Trophoblast cell (in vitro differentiated cells and primary cell): ENCODE measurements at regions not wholly inside any gene's neighbourhood (a gene's known extent, or its start where the extent isn't known, plus 50 kb on each side); places are given as distances from the start of the nearest gene placed in this dataset.
A peak's percentile ranks its signal among the peaks of the same experiment; 100 is the strongest.

Experiments used
- DNase-seq, 2 donors: peaks; one replicate each; pipeline ENCODE4 v3.0.0-alpha.2; 2016
- H2AFZ ChIP-seq: 2 replicates; pipeline ENCODE4 v1.6.1; 2013; ENCODE audit warnings: low read length, moderate library complexity, mild to moderate bottlenecking; ENCODE audit not compliant: insufficient read depth, poor library complexity
- H2AK5ac ChIP-seq: 2 replicates; pipeline ENCODE4 v1.6.1; 2013; ENCODE audit warnings: mild to moderate bottlenecking, low read length
- H2BK120ac ChIP-seq: 2 replicates; pipeline ENCODE4 v1.6.1; 2013; ENCODE audit warnings: low read length, mild to moderate bottlenecking, moderate library complexity; ENCODE audit not compliant: insufficient read depth, poor library complexity
- H2BK12ac ChIP-seq: 2 replicates; pipeline ENCODE4 v1.6.1; 2013; ENCODE audit warnings: mild to moderate bottlenecking, low read length, moderate library complexity
- H2BK5ac ChIP-seq: 2 replicates; pipeline ENCODE4 v1.6.1; 2013; ENCODE audit warnings: low read length, low read depth, moderate library complexity, mild to moderate bottlenecking; ENCODE audit not compliant: poor library complexity
- H3K14ac ChIP-seq: 2 replicates; pipeline ENCODE4 v1.6.1; 2013; ENCODE audit warnings: mild to moderate bottlenecking, low read length
- H3K18ac ChIP-seq: 2 replicates; pipeline ENCODE4 v1.6.1; 2013; ENCODE audit warnings: mild to moderate bottlenecking, low read length
- H3K23ac ChIP-seq: 2 replicates; pipeline ENCODE4 v1.6.1; 2013; ENCODE audit warnings: low read length
- H3K27ac ChIP-seq: 2 replicates; pipeline ENCODE4 v1.5.1; 2013; ENCODE audit warnings: low read depth, mild to moderate bottlenecking, inconsistent platforms, low read length, moderate library complexity
- H3K27me3 ChIP-seq: 2 replicates; pipeline ENCODE4 v1.6.1; 2013; ENCODE audit warnings: inconsistent platforms, mild to moderate bottlenecking, low read length, moderate library complexity; ENCODE audit not compliant: insufficient read depth
- H3K36me3 ChIP-seq, 2 experiments: 1 replicate in 1 of 2; 2 replicates in 1 of 2; pipeline ENCODE4 v1.6.1; 2013; ENCODE audit warnings: low read length in 2 of 2, mild to moderate bottlenecking in 2 of 2, moderate library complexity in 1 of 2; ENCODE audit not compliant: insufficient read depth in 2 of 2, control insufficient read depth in 1 of 2
- H3K4ac ChIP-seq: 2 replicates; pipeline ENCODE4 v1.6.1; 2013; ENCODE audit warnings: low read depth, mild to moderate bottlenecking, low read length, moderate library complexity
- H3K4me1 ChIP-seq, 2 experiments: 1 replicate in 1 of 2; 2 replicates in 1 of 2; pipeline ENCODE4 v1.6.1; 2013; ENCODE audit warnings: low read length in 2 of 2, mild to moderate bottlenecking in 2 of 2, moderate library complexity in 1 of 2; ENCODE audit not compliant: insufficient read depth in 2 of 2, control insufficient read depth in 1 of 2
- H3K4me2 ChIP-seq: 2 replicates; pipeline ENCODE4 v1.6.1; 2013; ENCODE audit warnings: inconsistent platforms, mild to moderate bottlenecking, low read length, moderate library complexity
- H3K4me3 ChIP-seq: 2 replicates; pipeline ENCODE4 v1.5.1; 2013; ENCODE audit warnings: mild to moderate bottlenecking, low read depth, low read length, inconsistent platforms
- H3K79me1 ChIP-seq: one replicate; pipeline ENCODE4 v1.6.1; 2013; ENCODE audit warnings: low read length
- H3K79me2 ChIP-seq: 2 replicates; pipeline ENCODE4 v1.6.1; 2013; ENCODE audit warnings: low read length, mild to moderate bottlenecking; ENCODE audit not compliant: control insufficient read depth, insufficient read depth, poor library complexity
- H3K9ac ChIP-seq: 2 replicates; pipeline ENCODE4 v1.6.1; 2013; ENCODE audit warnings: mild to moderate bottlenecking, low read length
- H3K9me3 ChIP-seq: 2 replicates; pipeline ENCODE4 v1.6.1; 2013; ENCODE audit warnings: low read depth, mild to moderate bottlenecking, control low read depth, inconsistent platforms, low read length; ENCODE audit not compliant: insufficient read depth
- H4K12ac ChIP-seq: 2 replicates; pipeline ENCODE4 v1.6.1; 2013; ENCODE audit warnings: low read depth, mild to moderate bottlenecking, low read length, moderate library complexity
- H4K8ac ChIP-seq: 2 replicates; pipeline ENCODE4 v1.6.1; 2013; ENCODE audit warnings: low read depth, mild to moderate bottlenecking, low read length, moderate library complexity
- H4K91ac ChIP-seq: one replicate; pipeline ENCODE4 v1.6.1; 2013; ENCODE audit warnings: low read depth, mild to moderate bottlenecking, low read length, moderate library complexity
- WGBS: extraction: QIAGEN DNeasy Blood & Tissue Kit; methylation state at CpG from one replicate; pipeline ENCODE4 v1.1.7; 2013; ENCODE audit warnings: missing lambda C conversion rate; ENCODE audit not compliant: insufficient read length, insufficient coverage; ENCODE audit errors: extremely low coverage; 5-methylcytosine and 5-hydroxymethylcytosine counted together

DNA sequence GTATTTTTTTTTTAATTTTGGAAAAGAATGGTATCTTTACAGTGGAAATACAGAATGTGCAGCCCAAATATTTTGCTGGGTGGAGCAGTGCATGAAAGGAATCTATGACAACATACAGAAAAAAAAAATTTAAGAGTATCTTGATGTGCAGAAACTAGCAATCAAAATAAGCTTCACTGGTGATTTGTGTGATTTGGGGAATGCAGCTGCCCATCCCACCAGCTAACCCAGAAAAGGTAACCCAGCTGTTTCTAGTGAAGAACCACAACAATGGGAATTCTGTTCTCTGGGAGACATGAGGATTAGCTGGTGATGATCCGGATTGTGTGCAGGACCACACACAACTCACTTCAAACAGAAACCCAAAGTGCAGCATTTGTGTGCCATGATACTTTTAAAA is 375.5 kb downstream of the SEMA3D start:
- no peak overlapping the region for H3K9ac ChIP-seq
- H2BK5ac ChIP-seq = no peak overlapping the region
- H3K4me2 ChIP-seq = no peak overlapping the region
- no peak overlapping the region for H3K4me3 ChIP-seq
- H3K36me3 ChIP-seq = no peaks in the 10 kb centered on the region
- H4K91ac ChIP-seq = no peak overlapping the region
- H3K23ac ChIP-seq = peak overlapping the region; percentile 89
- no peaks in the 10 kb centered on the region for H3K9me3 ChIP-seq
- no CpG with 5 or more reads among the region's 1 CpG for WGBS
- H4K12ac ChIP-seq = no peak overlapping the region
- no peak overlapping the region for H3K18ac ChIP-seq
- no peak overlapping the region for H3K27ac ChIP-seq
- no peak overlapping the region for H3K4ac ChIP-seq
- no peak overlapping the region for H4K8ac ChIP-seq
- no peak overlapping the region for H3K14ac ChIP-seq
- H3K79me2 ChIP-seq = no peaks in the 10 kb centered on the region
- DNase-seq = no peak
- no peak overlapping the region for H2AK5ac ChIP-seq
- no peaks in the 10 kb centered on the region for H3K27me3 ChIP-seq
- H2AFZ ChIP-seq = no peak overlapping the region
- H2BK12ac ChIP-seq = no peak overlapping the region
- no peak overlapping the region for H2BK120ac ChIP-seq
- H3K4me1 ChIP-seq = no peaks in the 10 kb centered on the region
- no peaks in the 10 kb centered on the region for H3K79me1 ChIP-seq

GRCh38 chr7:84809877-84810276 is 377.0 kb downstream of the SEMA3D start:
- no CpG with 5 or more reads among the region's 1 CpG for WGBS
- no peak overlapping the region for H4K8ac ChIP-seq
- no peak overlapping the region for H2BK12ac ChIP-seq
- no peaks in the 10 kb centered on the region for H3K36me3 ChIP-seq
- no peak overlapping the region for H3K27ac ChIP-seq
- H3K4me3 ChIP-seq = no peak overlapping the region
- H2BK120ac ChIP-seq = no peak overlapping the region
- no peak overlapping the region for H3K14ac ChIP-seq
- H3K27me3 ChIP-seq = no peaks in the 10 kb centered on the region
- H3K9ac ChIP-seq = no peak overlapping the region
- H4K12ac ChIP-seq = no peak overlapping the region
- H3K4me2 ChIP-seq = no peak overlapping the region
- H3K18ac ChIP-seq = no peak overlapping the region
- no peak overlapping the region for H2AFZ ChIP-seq
- no peaks in the 10 kb centered on the region for H3K9me3 ChIP-seq
- no peaks in the 10 kb centered on the region for H3K79me1 ChIP-seq
- no peaks in the 10 kb centered on the region for H3K79me2 ChIP-seq
- no peak for DNase-seq
- H3K23ac ChIP-seq = no peak overlapping the region
- no peak overlapping the region for H2BK5ac ChIP-seq
- H3K4me1 ChIP-seq = no peaks in the 10 kb centered on the region
- H4K91ac ChIP-seq = no peak overlapping the region
- no peak overlapping the region for H2AK5ac ChIP-seq
- H3K4ac ChIP-seq = no peak overlapping the region

DNA sequence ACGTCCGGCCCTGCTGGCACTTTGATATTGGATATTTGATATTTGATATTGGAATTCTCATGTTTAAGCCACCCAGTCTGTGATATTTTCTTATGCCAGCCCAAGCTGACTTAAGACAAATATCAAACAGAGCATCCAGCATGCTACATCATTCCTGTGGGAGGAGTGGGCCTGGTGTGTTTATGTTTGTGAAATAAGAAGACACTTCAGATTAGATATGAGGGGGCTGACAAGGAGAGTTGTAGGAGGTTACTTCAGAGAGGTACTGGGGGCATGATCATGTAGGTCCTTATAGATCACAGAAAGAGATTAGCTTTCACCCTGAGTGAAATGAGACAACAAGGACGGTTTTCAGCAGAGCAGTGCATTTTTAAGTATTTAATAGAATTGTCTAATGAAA is 382.9 kb downstream of the SEMA3D start:
- no peak for DNase-seq
- Histone ChIP-seq H3K14ac (no peak overlapping the region), H3K4me3 (no peak overlapping the region), H3K27me3 (no peaks in the 10 kb centered on the region), H3K27ac (no peak overlapping the region), H2BK120ac (no peak overlapping the region), H3K79me2 (no peaks in the 10 kb centered on the region), H3K4me1 (no peaks in the 10 kb centered on the region), H3K4ac (no peak overlapping the region), H3K4me2 (no peak overlapping the region), H2AFZ (no peak overlapping the region), H3K36me3 (no peaks in the 10 kb centered on the region), H3K18ac (no peak overlapping the region), H3K9ac (no peak overlapping the region), H4K91ac (no peak overlapping the region), H3K23ac (no peak overlapping the region), H2BK12ac (no peak overlapping the region), H3K9me3 (no peaks in the 10 kb centered on the region), H3K79me1 (no peaks in the 10 kb centered on the region), H4K8ac (no peak overlapping the region), H2BK5ac (no peak overlapping the region), H2AK5ac (no peak overlapping the region), H4K12ac (no peak overlapping the region)
- no CpG with 5 or more reads among the region's 3 CpGs for WGBS

DNA sequence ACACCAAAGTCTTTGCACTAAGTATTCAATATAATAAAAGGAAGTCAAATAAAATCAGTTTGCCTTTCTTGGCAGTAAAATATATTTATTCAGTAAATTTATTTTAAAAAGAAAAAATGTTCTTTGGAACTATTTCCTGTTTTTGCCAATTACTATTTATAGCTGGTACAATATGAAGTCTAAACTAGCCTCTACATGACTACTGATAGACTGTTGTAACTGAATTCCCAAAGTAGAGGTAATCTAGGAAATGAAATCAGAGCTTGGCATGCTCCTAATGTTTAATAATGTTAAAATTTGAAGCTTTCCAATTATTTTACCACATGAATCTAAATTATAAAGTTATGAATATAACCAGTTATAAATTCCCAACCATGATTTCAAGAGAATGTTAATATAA is 385.5 kb downstream of the SEMA3D start:
- H3K79me1 ChIP-seq = no peaks in the 10 kb centered on the region
- H2BK5ac ChIP-seq = no peak overlapping the region
- no peaks in the 10 kb centered on the region for H3K79me2 ChIP-seq
- H3K14ac ChIP-seq = no peak overlapping the region
- H3K4me2 ChIP-seq = no peak overlapping the region
- no peak overlapping the region for H2AK5ac ChIP-seq
- no peak overlapping the region for H3K27ac ChIP-seq
- no peak overlapping the region for H3K23ac ChIP-seq
- no peak overlapping the region for H3K18ac ChIP-seq
- no peak overlapping the region for H2BK120ac ChIP-seq
- no peak overlapping the region for H3K4ac ChIP-seq
- H3K9ac ChIP-seq = no peak overlapping the region
- DNase-seq = no peak
- H4K8ac ChIP-seq = no peak overlapping the region
- H3K4me1 ChIP-seq = no peaks in the 10 kb centered on the region
- no peaks in the 10 kb centered on the region for H3K27me3 ChIP-seq
- no peak overlapping the region for H3K4me3 ChIP-seq
- no peak overlapping the region for H4K12ac ChIP-seq
- no peaks in the 10 kb centered on the region for H3K9me3 ChIP-seq
- H2AFZ ChIP-seq = no peak overlapping the region
- H2BK12ac ChIP-seq = no peak overlapping the region
- H3K36me3 ChIP-seq = no peaks in the 10 kb centered on the region
- H4K91ac ChIP-seq = no peak overlapping the region

DNA sequence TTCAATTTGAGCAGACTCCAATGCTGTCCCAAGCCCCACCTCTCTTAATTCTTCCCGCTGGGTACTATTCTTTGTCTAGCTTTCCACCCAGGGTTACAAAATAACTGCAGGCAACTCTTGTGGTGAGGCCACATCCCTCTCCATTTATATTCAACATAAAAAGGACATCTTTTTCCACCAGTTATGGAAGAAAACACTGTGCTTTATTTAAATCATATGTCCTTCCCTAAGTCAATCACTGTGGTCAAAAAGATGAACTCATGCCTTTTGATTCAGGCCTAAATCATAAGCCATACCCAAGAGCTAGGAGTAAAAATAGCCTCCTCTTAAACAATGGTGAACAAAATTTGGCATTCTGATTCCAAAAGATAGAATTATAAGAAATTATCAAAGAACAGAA is 386.0 kb downstream of the SEMA3D start:
- no peaks in the 10 kb centered on the region for H3K36me3 ChIP-seq
- no peak overlapping the region for H2BK120ac ChIP-seq
- no peaks in the 10 kb centered on the region for H3K79me2 ChIP-seq
- no peak overlapping the region for H4K91ac ChIP-seq
- H4K12ac ChIP-seq = no peak overlapping the region
- no peaks in the 10 kb centered on the region for H3K79me1 ChIP-seq
- no peak overlapping the region for H2AK5ac ChIP-seq
- H3K4me3 ChIP-seq = no peak overlapping the region
- H3K23ac ChIP-seq = no peak overlapping the region
- no peak overlapping the region for H3K18ac ChIP-seq
- no peak overlapping the region for H4K8ac ChIP-seq
- H3K4me2 ChIP-seq = no peak overlapping the region
- no CpG with 5 or more reads among the region's 1 CpG for WGBS
- no peaks in the 10 kb centered on the region for H3K4me1 ChIP-seq
- DNase-seq = no peak
- H3K14ac ChIP-seq = no peak overlapping the region
- H2BK5ac ChIP-seq = no peak overlapping the region
- H2BK12ac ChIP-seq = no peak overlapping the region
- no peak overlapping the region for H2AFZ ChIP-seq
- H3K27ac ChIP-seq = no peak overlapping the region
- no peak overlapping the region for H3K9ac ChIP-seq
- H3K27me3 ChIP-seq = no peaks in the 10 kb centered on the region
- H3K9me3 ChIP-seq = no peaks in the 10 kb centered on the region
- no peak overlapping the region for H3K4ac ChIP-seq
